Muscle of back (tissue), 3 donors: ENCODE measurements at regions not wholly inside any gene's neighbourhood (a gene's known extent, or its start where the extent isn't known, plus 50 kb on each side); places are given as distances from the start of the nearest gene placed in this dataset.

Source experiments
- DNase-seq, 3 donors: peaks; one replicate each; pipeline versions ENCODE4 v3.0.0 to v3.0.0-alpha.2; 2013

GRCh38 chr2:51505533-51505932, 473.6 kb upstream of the NRXN1 start:
- DNase-seq, result no peak

GRCh38 chr2:51490576-51491234, 458.8 kb upstream of the NRXN1 start:
- no peak for DNase-seq

DNA sequence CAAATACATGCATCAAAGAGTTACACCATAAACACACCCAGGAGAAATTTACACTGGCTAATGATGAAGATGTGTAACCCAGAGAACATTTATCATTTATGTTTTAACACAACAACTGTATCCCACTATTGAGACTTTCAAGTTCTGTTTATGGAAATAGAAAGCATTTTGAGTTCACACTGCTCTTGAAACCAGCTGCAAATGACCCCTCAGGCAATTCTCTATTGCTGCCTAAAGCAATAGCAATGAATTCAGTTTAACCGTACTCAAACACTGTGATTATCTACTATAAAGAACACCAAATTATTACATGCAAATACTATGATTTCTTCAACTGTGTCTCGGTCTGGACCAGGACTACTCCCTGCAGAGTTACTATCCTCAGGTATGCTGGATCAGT, 452.7 kb upstream of the NRXN1 start:
- DNase-seq, result no peak

DNA sequence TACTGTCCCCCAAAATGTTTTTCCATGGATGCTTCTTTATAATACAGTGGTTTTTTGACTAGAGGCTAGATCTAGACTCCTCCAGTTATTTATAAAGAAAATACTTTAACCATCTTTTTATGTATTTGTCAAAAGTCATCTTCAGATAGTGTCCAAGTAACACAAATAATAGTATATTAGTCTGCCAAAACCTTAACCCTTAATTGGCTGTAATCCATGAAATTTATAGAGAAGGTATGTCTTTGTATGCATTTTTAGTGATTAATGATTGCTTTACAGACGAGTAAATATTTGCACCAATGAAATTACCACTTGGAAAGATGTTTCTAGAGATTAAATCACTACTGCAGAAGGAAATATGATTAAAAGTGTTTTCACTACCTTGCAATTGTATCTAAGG, 451.8 kb upstream of the NRXN1 start:
- no peak for DNase-seq

GRCh38 chr2:51472783-51473182, 440.9 kb upstream of the NRXN1 start:
- DNase-seq, result no peak

GRCh38 chr2:51472300-51472699, 440.4 kb upstream of the NRXN1 start:
- DNase-seq, result no peak

DNA sequence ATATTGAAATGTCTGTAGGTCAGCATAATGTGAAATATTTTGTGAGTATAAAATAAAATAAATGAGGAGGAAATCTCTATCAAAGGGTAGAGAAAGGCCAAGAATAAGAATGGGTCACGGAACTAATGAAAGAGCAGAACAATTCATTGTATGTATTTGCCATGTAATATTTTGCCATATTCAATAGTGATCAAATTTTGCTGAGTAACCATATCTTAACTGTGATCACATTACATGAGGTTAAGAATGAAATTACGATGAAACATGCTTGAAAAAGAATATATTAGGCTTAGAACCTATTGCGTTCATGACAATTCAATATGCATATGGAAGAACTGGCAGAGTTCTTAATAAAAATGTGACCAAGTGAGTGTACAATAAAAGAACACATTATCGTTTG, 437.2 kb upstream of the NRXN1 start:
- DNase-seq, result no peak

- peak in 1 of 3 donors; percentile 8 for DNase-seq
Observed at GRCh38 chr2:51465326-51465725, 433.4 kb upstream of the NRXN1 start.

DNA sequence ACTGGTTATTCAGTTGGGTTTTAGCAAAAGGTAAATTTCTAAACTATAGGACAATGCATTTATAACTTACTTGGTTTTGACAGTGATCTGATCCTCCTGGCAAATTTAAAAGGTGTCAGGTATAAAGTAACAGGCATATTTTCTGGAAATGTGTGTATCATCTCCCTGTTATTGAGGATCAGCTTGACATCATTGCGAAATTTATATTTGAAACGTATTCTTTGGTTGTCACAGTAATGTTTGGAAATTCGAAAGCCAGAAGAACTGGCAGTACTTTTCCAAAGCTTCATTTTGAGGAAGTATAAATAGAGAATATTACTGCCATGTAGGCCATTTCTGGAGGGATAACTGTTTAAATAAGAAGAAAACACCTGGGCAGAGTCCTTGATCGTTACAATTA, 422.2 kb upstream of the NRXN1 start:
- no peak for DNase-seq

DNA sequence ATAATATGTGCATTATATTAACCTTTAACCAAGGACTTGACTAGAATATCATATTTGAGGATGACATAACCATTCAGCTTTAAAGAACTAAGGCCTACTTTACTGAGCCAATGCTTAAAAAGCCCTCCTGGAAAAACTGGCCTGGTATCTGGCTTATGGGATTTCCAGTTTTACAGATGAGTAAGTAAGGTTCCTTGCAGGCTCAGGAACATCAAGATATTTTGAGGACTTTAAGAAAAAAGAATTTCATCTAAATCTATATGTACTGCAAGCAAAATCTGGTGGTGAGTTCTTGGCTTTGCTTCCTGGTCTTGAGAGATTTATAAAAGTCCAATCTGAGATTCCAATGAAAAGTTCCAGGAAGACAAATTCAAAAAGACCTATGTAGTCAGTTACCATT, 417.0 kb upstream of the NRXN1 start:
- DNase-seq, result no peak

DNA sequence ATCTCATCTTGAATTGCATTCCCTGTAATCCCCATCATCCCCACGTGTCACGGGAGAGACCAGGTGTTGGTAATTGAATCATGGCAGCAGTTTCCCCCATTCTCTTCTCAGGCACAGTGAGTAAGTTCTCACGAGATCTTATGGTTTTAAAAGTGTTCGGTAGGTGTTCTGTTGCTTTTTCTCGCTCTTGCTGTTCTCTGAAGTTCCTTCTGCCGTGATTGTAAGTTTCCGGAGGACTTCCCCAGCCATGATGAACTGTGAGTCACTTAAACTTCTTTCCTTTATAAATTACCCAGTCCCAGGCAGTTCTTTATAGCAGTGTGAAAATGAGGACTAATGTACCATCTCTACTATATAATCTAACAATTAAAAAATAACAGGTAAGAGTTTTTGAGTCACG, 409.9 kb upstream of the NRXN1 start:
- DNase-seq, result no peak

DNA sequence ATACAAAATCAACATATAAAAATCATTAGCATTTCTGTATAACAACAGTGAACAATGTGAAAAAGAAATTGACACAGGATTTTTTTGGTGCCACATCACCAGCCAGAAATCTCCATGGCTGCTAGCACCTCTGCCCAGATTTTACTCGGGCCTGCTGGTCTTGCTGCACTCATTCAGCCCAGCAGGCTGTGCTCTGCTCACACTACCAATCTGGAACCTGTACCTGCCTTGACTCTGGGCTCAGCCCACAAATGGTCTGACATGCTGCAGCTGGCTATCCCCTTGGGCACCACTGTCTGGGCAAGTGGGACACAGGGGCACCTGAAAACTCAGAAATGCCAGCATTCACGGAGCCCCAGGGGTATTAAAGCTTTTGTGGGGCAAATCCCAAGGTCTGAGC, 392.5 kb upstream of the NRXN1 start:
- DNase-seq, result no peak

- no peak for DNase-seq
Observed at GRCh38 chr2:51420511-51420910, 388.6 kb upstream of the NRXN1 start.

DNA sequence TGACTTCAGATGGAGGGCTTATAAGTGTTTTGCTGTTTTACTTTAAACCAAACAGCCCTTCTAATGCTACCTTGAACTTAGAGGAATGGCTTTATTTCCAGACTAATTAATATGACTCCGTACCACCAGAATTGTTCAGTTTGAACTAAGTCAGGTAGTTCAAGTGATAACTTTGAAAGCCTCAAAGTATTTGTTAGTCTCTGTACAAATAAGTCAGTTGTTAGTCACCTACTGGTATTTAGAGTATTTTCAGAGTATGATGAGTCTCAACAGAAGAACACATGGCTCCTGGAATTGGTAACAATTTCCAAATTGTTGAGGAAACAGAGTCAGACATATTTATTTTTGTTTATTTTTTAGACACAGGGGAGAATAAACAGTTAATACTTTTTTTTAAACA, 381.8 kb upstream of the NRXN1 start:
- no peak for DNase-seq

DNA sequence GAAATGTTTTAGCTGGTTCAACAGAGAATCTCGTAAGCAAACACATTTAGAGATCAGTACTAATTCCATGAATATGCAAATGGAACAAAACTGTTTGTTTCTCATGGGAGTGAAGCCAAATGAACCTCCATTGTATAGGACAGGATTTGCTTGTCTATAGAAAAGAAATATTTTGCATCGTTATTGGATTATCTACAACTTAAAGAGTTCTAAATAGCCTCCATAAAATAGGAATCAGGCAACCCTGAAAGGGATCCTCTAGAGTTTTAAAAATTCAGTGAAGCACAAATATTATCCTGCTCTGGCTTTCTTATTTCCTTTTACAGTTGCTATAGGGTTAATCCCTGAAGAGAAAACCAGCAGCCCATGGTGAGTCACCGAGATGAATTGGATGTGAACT, 378.4 kb upstream of the NRXN1 start:
- DNase-seq, result peak in 1 of 3 donors; percentile 2

DNA sequence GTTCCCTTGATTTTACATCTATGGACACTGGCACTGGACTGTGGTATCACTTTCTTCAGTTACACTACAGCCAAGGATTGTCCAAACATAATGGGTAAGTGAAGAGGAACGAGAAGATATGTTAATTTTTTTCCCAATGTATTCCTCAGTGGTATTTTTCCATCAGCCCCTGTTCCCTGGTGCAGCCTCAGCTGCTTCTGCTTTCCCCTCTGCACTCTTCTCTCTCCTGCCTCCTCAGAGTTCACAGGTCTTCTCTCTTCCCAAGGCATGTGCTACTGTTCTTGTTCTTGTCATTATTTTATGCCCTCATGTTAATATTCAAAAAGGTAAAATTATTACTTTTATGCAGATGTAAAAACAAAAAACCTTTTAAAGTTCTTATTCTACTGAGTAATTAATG, 378.0 kb upstream of the NRXN1 start:
- no peak for DNase-seq

DNA sequence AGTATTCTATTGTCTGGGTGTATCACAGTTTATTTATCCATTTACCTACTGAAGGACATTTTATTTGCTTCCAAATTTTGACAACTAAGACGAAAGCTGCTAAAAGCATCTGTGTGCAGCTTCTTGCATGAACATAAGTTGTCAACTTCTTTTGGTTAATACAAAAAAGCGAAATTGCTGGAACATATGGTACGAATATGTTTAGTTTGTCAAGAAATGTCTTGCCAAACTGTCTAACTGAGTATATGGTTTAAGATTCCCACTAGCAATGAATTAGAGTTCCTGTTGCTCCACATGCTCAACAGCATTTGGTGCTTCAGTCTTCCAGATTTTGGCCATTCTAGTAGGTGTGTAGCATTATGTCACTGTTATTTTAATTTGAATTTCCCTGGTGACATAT, 372.3 kb upstream of the NRXN1 start:
- no peak for DNase-seq

DNA sequence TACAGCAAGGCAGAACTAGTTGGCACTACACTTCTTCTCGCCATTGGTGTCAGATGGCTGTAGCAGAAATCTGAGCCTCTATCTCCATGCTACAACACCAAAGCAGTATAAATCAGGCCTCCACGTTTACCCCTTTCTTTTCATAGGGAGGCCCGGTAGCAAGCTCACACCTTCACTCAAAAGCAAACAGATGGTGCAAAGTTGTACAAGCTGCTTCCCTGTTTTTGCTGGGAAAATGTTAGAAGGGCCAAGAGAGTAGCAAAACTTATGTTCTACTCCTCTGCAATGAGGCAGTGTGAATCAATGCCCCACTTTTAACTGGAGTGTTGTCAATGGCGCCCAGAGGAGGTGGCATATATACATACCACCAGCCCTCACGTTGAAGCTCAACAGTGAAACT, 369.6 kb upstream of the NRXN1 start:
- DNase-seq, result no peak

DNA sequence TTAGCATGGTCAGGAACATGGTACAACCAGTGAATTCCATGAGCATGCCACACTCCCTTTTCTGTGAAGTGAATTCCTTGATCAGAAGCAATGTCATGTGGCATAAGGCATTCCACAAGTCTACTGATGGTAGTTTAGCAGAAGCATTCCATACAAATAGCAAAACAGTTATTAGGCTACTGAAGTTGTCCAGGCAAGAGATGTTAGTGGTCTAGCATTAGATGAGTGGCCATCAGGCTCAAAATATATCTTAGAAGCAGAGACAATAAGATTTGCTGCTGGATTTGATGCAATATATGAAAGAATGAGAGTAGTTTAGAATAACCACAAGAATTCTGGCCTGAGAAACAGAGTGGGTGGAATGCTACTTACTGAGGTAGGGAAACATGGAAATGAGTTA, 355.3 kb upstream of the NRXN1 start:
- peak in 1 of 3 donors; percentile 55 for DNase-seq

GRCh38 chr2:51379997-51380396, 348.1 kb upstream of the NRXN1 start:
- no peak for DNase-seq

DNA sequence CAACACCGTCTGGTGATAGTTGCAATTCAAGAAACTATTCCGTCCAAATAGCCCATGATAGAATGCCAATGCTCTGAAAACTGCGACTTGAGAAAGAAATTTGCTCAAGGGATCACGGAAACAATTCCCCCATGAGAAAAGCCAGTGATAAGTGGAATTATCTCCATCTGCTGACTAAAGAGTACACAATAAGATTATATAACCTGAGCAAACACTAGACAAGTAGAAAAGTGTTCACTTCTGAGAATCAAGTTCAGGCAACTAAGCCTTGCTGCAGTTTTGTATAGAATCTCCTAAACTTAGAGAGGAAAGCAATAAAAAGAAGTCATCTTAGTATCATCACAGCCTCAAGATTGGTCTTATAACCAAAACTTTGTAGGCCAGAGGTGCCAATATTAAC, 336.3 kb upstream of the NRXN1 start:
- DNase-seq, result no peak

GRCh38 chr2:51350100-51350499, 318.2 kb upstream of the NRXN1 start:
- peak in 1 of 3 donors; percentile 8 for DNase-seq

DNA sequence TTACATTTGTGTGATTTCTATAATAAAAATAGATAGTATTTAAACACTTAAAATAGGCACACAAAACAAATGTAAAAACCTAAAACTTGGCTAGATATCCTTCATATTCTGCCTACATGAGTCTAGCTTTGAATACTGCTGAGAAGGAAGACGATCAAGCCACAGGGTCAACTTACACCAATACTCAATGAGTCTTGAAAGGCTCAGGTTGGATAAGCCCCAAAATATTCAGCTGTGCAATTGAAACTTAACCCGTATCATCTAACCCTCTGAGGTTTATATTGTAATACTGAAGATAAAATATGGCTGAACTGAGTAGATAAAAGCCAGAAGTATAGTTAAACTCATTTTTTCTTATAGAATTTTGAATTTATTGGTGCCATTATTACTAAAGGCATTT, 313.0 kb upstream of the NRXN1 start:
- peak; percentile 30 to 56 (median 34) for DNase-seq
